IPS DF 6.9 (cell line): ENCODE measurements at regions not wholly inside any gene's neighbourhood (a gene's known extent, or its start where the extent isn't known, plus 50 kb on each side); places are given as distances from the start of the nearest gene placed in this dataset.

Source experiments
- DNase-seq: peaks from one replicate; pipeline ENCODE4 v3.0.0-alpha.2; 2013; ENCODE audit warnings: low read depth, low spot score
- H3K27ac ChIP-seq: one replicate; pipeline ENCODE4 v1.5.1; 2013; ENCODE audit warnings: low read length, control low read depth
- H3K27me3 ChIP-seq: 2 replicates; pipeline ENCODE4 v1.6.1; 2013; ENCODE audit warnings: mild to moderate bottlenecking, low read length; ENCODE audit not compliant: control insufficient read depth, insufficient read depth
- H3K36me3 ChIP-seq: 2 replicates; pipeline ENCODE4 v1.6.1; 2013; ENCODE audit warnings: low read length; ENCODE audit not compliant: control insufficient read depth, insufficient read depth
- H3K4me1 ChIP-seq: 2 replicates; pipeline ENCODE4 v1.6.1; 2013; ENCODE audit warnings: low read length; ENCODE audit not compliant: control insufficient read depth, insufficient read depth
- H3K4me3 ChIP-seq: 2 replicates; pipeline ENCODE4 v1.5.1; 2013; ENCODE audit warnings: mild to moderate bottlenecking, low read length
- H3K9me3 ChIP-seq: 2 replicates; pipeline ENCODE4 v1.6.1; 2013; ENCODE audit warnings: low read length, inconsistent platforms; ENCODE audit not compliant: control insufficient read depth, insufficient read depth
- WGBS: extraction: QIAGEN DNeasy Blood & Tissue Kit; methylation state at CpG from one replicate; pipeline ENCODE4 v1.1.7; 2013; ENCODE audit warnings: mixed read lengths, missing lambda C conversion rate; ENCODE audit not compliant: insufficient read length, insufficient coverage; 5-methylcytosine and 5-hydroxymethylcytosine counted together

DNA sequence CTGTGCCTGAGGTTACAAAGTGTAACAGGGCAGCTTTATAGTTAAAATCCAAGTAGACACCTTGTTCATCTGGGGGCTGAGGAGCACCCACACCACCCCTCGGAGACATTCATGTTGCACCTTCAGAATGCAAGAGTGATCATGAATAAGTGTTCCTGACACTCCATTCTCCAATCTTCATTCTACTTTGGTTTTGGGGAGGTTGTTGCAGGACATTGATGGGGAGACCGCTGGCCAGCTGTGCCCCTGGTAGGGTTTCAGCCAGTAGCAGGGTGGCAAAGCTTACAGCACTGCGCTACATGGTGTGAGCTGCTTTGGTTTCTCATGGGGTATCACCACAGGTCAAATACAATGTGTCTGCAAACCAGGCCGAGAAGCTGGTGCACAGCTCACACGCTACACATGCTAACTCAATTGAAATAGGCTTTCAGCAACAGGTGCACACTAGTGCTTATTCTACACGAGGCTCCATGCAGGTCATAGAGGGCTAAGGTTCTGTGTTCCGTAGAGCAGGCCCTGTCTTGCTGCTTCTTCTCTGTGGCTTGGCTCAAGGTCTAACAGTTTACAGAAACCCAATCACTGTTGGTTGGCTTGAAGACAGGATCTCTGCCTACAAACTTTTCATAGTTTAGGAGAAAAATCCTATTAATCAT lies 317.4 kb upstream of the ZNF32 start:
- DNase-seq: no peak
- Histone ChIP-seq H3K4me1 (no peaks in the 10 kb centered on the region), H3K4me3 (no peak overlapping the region), H3K36me3 (no peaks in the 10 kb centered on the region), H3K27me3 (no peaks in the 10 kb centered on the region), H3K27ac (no peak overlapping the region), H3K9me3 (no peaks in the 10 kb centered on the region)
- no CpG with 5 or more reads among the region's 7 CpGs for WGBS

DNA sequence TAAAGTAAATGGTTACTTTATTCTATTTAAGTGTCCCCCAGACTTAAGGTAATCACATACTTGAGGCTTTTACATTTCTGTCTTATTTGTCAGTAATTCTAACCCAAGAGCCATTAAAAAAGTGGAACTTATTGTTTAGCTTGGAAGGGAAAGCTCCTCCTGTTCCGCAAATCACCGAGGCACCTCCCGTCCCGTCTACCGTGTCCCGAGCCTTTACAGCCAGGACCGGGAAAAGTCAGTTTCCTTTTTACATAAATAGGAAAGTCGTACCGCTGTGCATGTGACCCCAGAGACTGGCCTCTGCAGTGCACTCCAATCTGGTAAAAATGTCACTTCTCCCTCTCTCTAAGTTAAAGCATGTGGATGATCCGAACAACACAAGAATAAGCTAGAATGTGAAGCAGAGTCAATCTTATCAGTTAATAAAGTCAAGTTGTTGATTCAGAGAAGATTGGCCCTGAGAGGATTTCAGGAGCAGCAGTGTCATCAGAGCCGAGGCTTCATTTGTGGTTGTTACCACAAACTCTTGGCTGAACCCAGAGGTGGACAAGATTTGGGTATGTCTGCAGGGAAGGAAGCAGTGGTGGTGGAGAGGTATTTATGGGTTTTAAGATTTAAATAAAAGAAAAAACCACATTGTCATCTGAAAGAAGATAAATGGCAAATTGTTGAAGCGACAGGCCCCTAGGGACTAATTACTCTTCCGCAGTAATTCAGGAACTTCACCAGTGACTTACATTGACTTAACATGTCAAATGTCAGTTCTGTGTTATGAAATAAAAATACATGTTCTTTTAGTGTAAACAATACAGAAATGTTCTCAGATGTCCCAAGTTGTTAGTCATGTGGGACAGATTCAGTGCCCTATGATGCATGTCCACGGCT lies 316.6 kb upstream of the ZNF32 start:
- Histone ChIP-seq H3K9me3 (no peaks in the 10 kb centered on the region), H3K27me3 (no peaks in the 10 kb centered on the region), H3K4me1 (no peaks in the 10 kb centered on the region), H3K4me3 (no peak overlapping the region), H3K36me3 (no peaks in the 10 kb centered on the region), H3K27ac (no peak overlapping the region)
- no peak for DNase-seq
- WGBS: no CpG with 5 or more reads among the region's 14 CpGs

DNA sequence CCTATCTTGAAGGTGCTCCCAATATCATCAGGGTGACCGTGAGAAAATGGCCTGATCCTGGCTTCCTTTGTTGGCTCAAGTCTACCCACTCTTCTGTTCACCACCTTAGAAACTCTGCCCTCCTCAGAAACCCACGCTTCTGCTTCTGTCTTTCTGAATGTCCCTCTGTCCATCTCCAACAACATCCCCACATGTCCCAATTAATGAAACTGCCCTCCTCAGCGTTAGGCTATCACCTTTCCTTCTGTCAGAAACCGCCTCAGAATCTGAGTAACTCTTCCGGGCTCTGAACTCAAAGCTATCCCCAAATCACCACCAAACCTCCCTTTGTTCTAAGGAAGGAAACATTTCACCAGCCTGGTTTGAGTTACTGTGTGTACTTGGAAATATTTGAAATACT lies 315.8 kb upstream of the ZNF32 start:
- H3K36me3 ChIP-seq: no peaks in the 10 kb centered on the region
- H3K4me3 ChIP-seq: no peak overlapping the region
- no CpG with 5 or more reads among the region's 5 CpGs for whole genome bisulfite sequencing

DNA sequence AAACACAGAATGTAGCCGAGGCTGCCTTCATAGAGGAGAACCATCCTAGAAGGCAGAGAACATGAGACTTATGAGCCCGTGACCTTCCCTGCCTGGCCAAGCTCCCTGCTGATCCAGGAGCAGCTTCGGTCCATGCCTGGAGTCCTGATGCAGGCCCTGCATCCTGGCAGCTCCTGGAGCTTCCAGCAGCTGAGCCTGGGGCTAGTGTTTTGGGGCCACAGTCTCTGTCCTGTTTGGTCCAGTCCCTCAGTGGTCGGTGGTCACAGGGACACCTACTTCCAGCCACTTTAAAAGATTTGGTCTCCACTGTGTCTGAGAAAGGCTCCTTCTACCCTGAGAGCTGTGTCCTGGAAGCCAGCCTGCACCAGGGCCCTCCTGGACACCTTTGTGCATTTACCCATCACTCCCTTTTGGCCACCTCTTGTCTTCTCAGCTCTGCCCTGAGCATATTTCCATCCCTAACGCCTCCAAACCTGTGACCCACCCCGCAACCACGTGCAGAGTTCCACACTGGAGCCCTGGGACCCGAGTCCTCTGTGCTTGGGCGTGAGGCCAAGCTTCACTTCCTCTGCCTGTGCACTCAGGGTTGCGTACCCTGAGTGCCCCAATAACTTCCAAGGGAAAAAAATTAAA lies 315.2 kb upstream of the ZNF32 start:
- Histone ChIP-seq H3K36me3 (no peaks in the 10 kb centered on the region), H3K4me3 (no peak overlapping the region), H3K27ac (no peak overlapping the region), H3K9me3 (no peaks in the 10 kb centered on the region), H3K4me1 (no peaks in the 10 kb centered on the region), H3K27me3 (no peaks in the 10 kb centered on the region)
- DNase-seq: no peak
- WGBS: no CpG with 5 or more reads among the region's 10 CpGs

More for the DNA sequence above, 315.8 kb upstream of the ZNF32 start:
- Histone ChIP-seq H3K27ac (no peak overlapping the region), H3K9me3 (no peaks in the 10 kb centered on the region), H3K4me1 (no peaks in the 10 kb centered on the region), H3K27me3 (no peaks in the 10 kb centered on the region)
- DNase-seq: no peak

DNA sequence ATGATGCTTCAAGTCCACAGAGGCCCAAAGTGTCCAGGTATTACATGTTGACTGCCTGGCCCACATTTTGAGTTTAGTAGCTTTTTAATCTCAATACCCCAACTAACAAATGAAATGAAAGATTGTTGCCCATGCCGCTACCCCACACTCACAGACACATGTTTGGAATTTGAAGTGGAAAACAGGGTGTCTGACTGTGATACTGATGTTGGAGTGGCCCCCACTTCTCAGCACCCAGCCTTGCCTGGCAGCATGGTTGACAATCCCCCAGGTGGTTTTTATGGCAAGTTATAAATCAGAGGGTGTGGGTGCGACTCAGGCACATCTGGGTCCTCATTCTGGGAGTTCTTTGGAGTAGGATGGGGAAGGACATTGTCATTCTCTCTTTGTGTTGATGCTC lies 314.7 kb upstream of the ZNF32 start:
- WGBS: no CpG with 5 or more reads among the region's 2 CpGs
- Histone ChIP-seq H3K27me3 (no peaks in the 10 kb centered on the region), H3K36me3 (no peaks in the 10 kb centered on the region), H3K27ac (no peak overlapping the region), H3K9me3 (no peaks in the 10 kb centered on the region), H3K4me1 (no peaks in the 10 kb centered on the region), H3K4me3 (no peak overlapping the region)
- DNase-seq: no peak

DNA sequence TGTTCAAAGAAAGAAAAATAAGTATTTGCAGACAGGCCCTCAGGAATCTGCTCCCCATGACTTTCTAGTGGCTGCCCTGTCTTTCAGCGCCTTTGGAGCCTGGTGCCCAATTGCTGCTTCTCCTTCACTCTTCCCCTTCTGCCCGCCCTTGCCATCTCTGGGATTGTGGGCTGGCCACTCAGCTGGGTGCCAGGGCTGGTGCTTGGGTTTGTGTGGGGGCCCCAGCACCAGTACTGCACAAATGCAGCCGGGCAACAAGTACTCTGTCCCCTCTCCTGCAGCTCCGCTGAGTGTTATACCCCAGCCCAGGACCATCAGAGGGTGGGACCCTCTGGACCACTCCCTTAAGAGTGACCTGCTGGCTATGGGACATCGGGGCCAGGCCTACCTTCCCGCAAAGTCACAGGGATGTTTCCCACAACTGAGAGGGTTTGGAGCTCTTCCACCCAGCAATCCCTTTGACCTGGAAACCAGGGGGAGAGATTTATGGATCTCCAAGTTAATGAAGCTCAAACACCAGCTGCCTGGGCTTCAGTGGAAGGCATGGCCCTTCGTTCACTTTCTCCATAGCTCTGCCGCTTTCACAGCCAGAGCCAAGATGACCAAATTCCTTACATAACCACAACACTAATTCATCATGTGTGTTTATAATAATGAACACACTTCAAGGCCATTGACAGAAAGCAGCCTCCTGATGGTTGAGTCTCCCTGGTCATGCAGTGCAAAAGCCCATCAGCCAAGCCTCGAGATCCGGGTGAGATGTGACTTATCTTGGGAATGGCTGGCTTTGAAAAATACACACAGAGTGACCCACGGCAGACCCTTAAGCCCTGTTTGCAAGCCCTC lies 313.9 kb upstream of the ZNF32 start:
- Histone ChIP-seq H3K27ac (no peak overlapping the region), H3K4me3 (no peak overlapping the region), H3K36me3 (no peaks in the 10 kb centered on the region), H3K9me3 (no peaks in the 10 kb centered on the region), H3K4me1 (no peaks in the 10 kb centered on the region), H3K27me3 (no peaks in the 10 kb centered on the region)
- no peak for DNase-seq
- WGBS: no CpG with 5 or more reads among the region's 11 CpGs

DNA sequence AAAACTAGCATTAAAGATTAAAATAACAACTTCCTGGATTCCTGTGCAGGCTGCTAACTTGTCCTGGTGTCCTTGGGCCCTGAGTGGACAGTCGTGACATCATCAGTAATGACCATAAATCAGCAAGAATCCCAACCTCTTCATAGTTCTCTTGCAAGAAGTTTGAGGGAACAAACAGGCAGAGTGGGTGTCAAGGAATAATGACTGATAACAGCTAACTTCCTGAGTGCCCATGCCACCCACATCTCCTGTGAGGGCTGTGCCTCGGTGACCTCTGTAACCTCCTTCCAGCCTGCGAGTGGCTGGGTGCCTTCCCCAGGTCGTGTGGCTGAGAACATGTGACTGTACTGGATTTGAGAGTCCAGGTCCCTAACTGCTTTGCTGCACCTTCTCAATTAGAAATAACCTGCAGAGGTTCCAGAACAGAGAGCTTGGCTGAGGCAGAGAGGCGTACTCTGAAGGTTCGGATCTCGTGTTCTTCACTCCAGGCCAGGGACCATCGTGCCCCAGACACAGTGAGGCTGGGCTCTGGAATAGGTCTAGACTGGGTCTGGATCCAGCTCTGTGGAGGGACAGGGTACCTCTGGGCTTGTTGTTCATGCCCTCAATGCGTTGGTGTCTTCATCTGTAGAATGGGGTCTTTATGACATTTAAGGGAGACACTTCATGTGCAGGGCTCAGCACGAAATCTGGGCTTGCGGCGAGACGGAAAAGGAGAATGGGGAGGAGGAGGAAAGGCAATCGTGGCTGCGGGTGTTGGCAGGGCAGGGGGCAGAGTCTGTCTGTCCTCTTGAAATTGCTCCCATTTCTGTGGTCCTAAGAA lies 313.1 kb upstream of the ZNF32 start:
- no CpG with 5 or more reads among the region's 15 CpGs for WGBS

DNA sequence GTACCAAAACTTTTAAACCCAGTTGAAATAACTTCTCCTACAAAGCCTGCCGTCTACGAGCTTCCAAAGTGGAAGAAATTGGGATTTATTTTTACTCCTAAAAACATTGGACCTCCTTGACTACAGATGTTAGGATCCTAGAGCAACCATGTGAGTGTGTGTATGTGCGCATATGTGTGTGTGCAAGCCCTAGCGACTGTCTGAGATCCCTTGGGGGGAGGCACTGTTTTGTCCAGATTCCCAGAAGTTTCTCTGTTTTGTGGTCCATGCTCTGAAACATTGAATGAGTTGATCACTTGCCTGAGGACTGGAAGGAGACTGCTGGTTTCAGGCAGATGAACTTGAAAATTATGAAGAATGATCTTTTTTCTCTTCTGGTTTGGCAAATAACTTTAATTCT lies 312.3 kb upstream of the ZNF32 start:
- DNase-seq: no peak
- H3K4me1 ChIP-seq: no peaks in the 10 kb centered on the region
- no peaks in the 10 kb centered on the region for H3K9me3 ChIP-seq
- no peak overlapping the region for H3K4me3 ChIP-seq
- H3K36me3 ChIP-seq: no peaks in the 10 kb centered on the region
- H3K27me3 ChIP-seq: no peaks in the 10 kb centered on the region
- WGBS: no CpG with 5 or more reads among the region's 4 CpGs
- H3K27ac ChIP-seq: no peak overlapping the region

More for the DNA sequence above, 313.1 kb upstream of the ZNF32 start:
- Histone ChIP-seq H3K36me3 (no peaks in the 10 kb centered on the region), H3K27ac (no peak overlapping the region), H3K4me3 (no peak overlapping the region), H3K4me1 (no peaks in the 10 kb centered on the region), H3K9me3 (no peaks in the 10 kb centered on the region), H3K27me3 (no peaks in the 10 kb centered on the region)
- no peak for DNase-seq

DNA sequence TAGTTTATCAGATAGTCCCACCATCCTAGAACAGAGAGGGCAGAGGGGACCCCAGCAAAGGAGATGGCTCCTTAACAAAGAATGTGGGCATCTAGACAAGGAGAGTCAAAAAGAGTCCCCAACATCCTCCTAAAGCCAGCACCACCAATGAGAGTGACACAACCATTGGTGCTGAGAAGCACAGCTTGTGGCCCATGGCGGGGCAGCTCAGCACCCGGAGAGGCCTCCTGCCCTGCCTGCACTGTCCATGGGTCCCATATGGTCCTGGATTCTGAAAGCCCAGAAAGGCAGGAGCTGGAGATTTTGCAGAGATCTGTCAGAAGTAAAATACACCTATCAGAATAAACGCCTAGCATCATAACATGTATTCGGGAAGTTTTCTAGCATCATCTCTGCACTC lies 311.8 kb upstream of the ZNF32 start:
- H3K9me3 ChIP-seq: no peaks in the 10 kb centered on the region
- H3K36me3 ChIP-seq: no peaks in the 10 kb centered on the region
- no peak overlapping the region for H3K27ac ChIP-seq
- DNase-seq: no peak
- H3K27me3 ChIP-seq: no peaks in the 10 kb centered on the region
- WGBS: no CpG with 5 or more reads among the region's 4 CpGs
- H3K4me1 ChIP-seq: no peaks in the 10 kb centered on the region
- no peak overlapping the region for H3K4me3 ChIP-seq
